IMR-90 (cell line): ENCODE measurements at regions not wholly inside any gene's neighbourhood (a gene's known extent, or its start where the extent isn't known, plus 50 kb on each side); places are given as distances from the start of the nearest gene placed in this dataset.
A peak's percentile ranks its signal among the peaks of the same experiment; 100 is the strongest.

Experiments
- ATAC-seq: fragments of 200-7000 bp; cut with Tn5 transposase; 2 replicates; pipeline ENCODE4 v1.9.1; 2020; ENCODE audit warnings: low read depth, mild to moderate bottlenecking, moderate library complexity
- BruUV-seq: library from RNA; stranded (reverse); fragments of 400-500 nt; replicated peaks from 2 replicates; lab custom pipeline; 2021; lab: Mats Ljungman, UMichigan
- CTCF ChIA-PET: fragments of 300-600 bp; formaldehyde crosslinking; extraction: SDS; loops from one replicate; lab custom pipeline; 2021; ENCODE audit warnings: antibody characterized with exemption; lab: Yijun Ruan, JAX
- POLR2A ChIA-PET: fragments of 300-600 bp; sonication (Branson Sonifier 250); formaldehyde crosslinking; loops from one replicate; lab custom pipeline; 2022; ENCODE audit warnings: antibody characterized with exemption; ENCODE audit not compliant: unreplicated experiment; lab: Charles Lee
- DNase-seq: peaks from one replicate; pipeline ENCODE4 v3.0.0; 2013
- H2AFZ ChIP-seq: replicated peaks from 2 replicates; pipeline ENCODE3; 2013; ENCODE audit warnings: low read length, mild to moderate bottlenecking; ENCODE audit not compliant: poor library complexity
- H2AK5ac ChIP-seq: 2 replicates; pipeline ENCODE4 v1.6.1; 2013; ENCODE audit warnings: low read depth, low read length, inconsistent platforms
- H2AK9ac ChIP-seq: replicated peaks from 2 replicates; pipeline ENCODE3; 2013; ENCODE audit warnings: mild to moderate bottlenecking, low read depth, low read length, moderate library complexity; ENCODE audit not compliant: poor library complexity
- H2BK120ac ChIP-seq: 2 replicates; pipeline ENCODE4 v1.6.1; 2013; ENCODE audit warnings: low read depth, low read length, inconsistent platforms
- H2BK15ac ChIP-seq: 3 replicates; pipeline ENCODE4 v1.6.1; 2013; ENCODE audit warnings: low read depth, low read length, inconsistent platforms
- H2BK20ac ChIP-seq: 2 replicates; pipeline ENCODE4 v1.6.1; 2013; ENCODE audit warnings: low read depth, mild to moderate bottlenecking, inconsistent platforms, low read length, moderate library complexity
- H2BK5ac ChIP-seq: 2 replicates; pipeline ENCODE4 v1.6.1; 2013; ENCODE audit warnings: mild to moderate bottlenecking, low read depth, low read length, inconsistent platforms; ENCODE audit not compliant: poor library complexity, severe bottlenecking
- H3K14ac ChIP-seq: replicated peaks from 2 replicates; pipeline ENCODE4 v1.6.1; 2013; ENCODE audit warnings: low read depth, low read length, inconsistent platforms
- H3K18ac ChIP-seq: 2 replicates; pipeline ENCODE4 v1.6.1; 2013; ENCODE audit warnings: low read depth, low read length, control low read depth
- H3K23ac ChIP-seq: 2 replicates; pipeline ENCODE4 v1.6.1; 2013; ENCODE audit warnings: low read depth, low read length, inconsistent platforms
- H3K27ac ChIP-seq: 2 replicates; pipeline ENCODE4 v1.5.1; 2013; ENCODE audit warnings: mild to moderate bottlenecking, control low read depth, low read length; ENCODE audit not compliant: insufficient read depth
- H3K27me3 ChIP-seq: 2 replicates; pipeline ENCODE4 v1.6.1; 2013; ENCODE audit warnings: low read length; ENCODE audit not compliant: control insufficient read depth, insufficient read depth
- H3K36me3 ChIP-seq: 2 replicates; pipeline ENCODE4 v1.6.1; 2013; ENCODE audit warnings: low read length, mixed read lengths; ENCODE audit not compliant: control insufficient read depth, insufficient read depth
- H3K4ac ChIP-seq: 2 replicates; pipeline ENCODE4 v1.6.1; 2013; ENCODE audit warnings: low read depth, low read length, inconsistent platforms
- H3K4me1 ChIP-seq: 2 replicates; pipeline ENCODE4 v1.6.1; 2013; ENCODE audit warnings: low read length, mixed read lengths; ENCODE audit not compliant: control insufficient read depth, insufficient read depth
- H3K4me2 ChIP-seq: 2 replicates; pipeline ENCODE4 v1.6.1; 2013; ENCODE audit warnings: low read depth, mild to moderate bottlenecking, control low read depth, low read length, moderate library complexity
- H3K4me3 ChIP-seq: 2 replicates; pipeline ENCODE4 v1.5.1; 2013; ENCODE audit warnings: low read depth, mild to moderate bottlenecking, control low read depth, low read length, moderate library complexity; ENCODE audit not compliant: insufficient read depth
- H3K56ac ChIP-seq: 2 replicates; pipeline ENCODE4 v1.6.1; 2013; ENCODE audit warnings: low read length, inconsistent platforms; ENCODE audit not compliant: insufficient read depth; ENCODE audit errors: extremely low read depth
- H3K79me1 ChIP-seq, 2 experiments: 2 replicates each; pipeline ENCODE4 v1.6.1; 2013; ENCODE audit warnings: low read length in 2 of 2, inconsistent platforms in 1 of 2, low read depth in 1 of 2
- H3K9ac ChIP-seq: 2 replicates; pipeline ENCODE4 v1.6.1; 2013; ENCODE audit warnings: low read depth, low read length, control low read depth
- H3K9me1 ChIP-seq: 2 replicates; pipeline ENCODE4 v1.6.1; 2013; ENCODE audit warnings: low read length, inconsistent platforms; ENCODE audit not compliant: insufficient read depth
- H3K9me3 ChIP-seq: 2 replicates; pipeline ENCODE4 v1.6.1; 2013; ENCODE audit warnings: low read length; ENCODE audit not compliant: control insufficient read depth, insufficient read depth
- H4K20me1 ChIP-seq: 2 replicates; pipeline ENCODE4 v1.6.1; 2013; ENCODE audit warnings: low read length, inconsistent platforms; ENCODE audit not compliant: insufficient read depth
- H4K5ac ChIP-seq: 2 replicates; pipeline ENCODE4 v1.6.1; 2013; ENCODE audit warnings: mild to moderate bottlenecking, low read depth, low read length, control low read depth
- H4K8ac ChIP-seq, 2 experiments: 2 replicates each; pipeline ENCODE4 v1.6.1; 2013; ENCODE audit warnings: low read depth in 2 of 2, low read length in 2 of 2, control low read depth in 1 of 2, inconsistent platforms in 1 of 2
- H4K91ac ChIP-seq: 2 replicates; pipeline ENCODE4 v1.6.1; 2013; ENCODE audit warnings: low read depth, low read length, inconsistent platforms; ENCODE audit not compliant: insufficient read depth
- BHLHE40 ChIP-seq: fragments of 150-350 bp; IDR thresholded peaks from 2 replicates; pipeline ENCODE4 v1.6.1; 2016; ENCODE audit warnings: mild to moderate bottlenecking, low read depth, low read length
- CEBPB ChIP-seq: IDR thresholded peaks from 2 replicates; pipeline ENCODE4 v1.6.1; 2012; ENCODE audit warnings: low read depth, low read length, improper control_type of control experiment
- CHD1 ChIP-seq: IDR thresholded peaks from 2 replicates; pipeline ENCODE4 v1.6.1; 2012; ENCODE audit warnings: low read depth, low read length, improper control_type of control experiment
- FOS ChIP-seq: fragments of 150-350 bp; IDR thresholded peaks from 2 replicates; pipeline ENCODE4 v1.6.1; 2016; ENCODE audit warnings: low read depth, low read length
- MXI1 ChIP-seq: IDR thresholded peaks from 2 replicates; pipeline ENCODE4 v1.6.1; 2012; ENCODE audit warnings: low read depth, mild to moderate bottlenecking, low read length, moderate library complexity, borderline replicate concordance
- RAD21 ChIP-seq: IDR thresholded peaks from 2 replicates; pipeline ENCODE4 v1.6.1; 2012; ENCODE audit warnings: low read length, improper control_type of control experiment
- SMC3 ChIP-seq: fragments of 150-350 bp; IDR thresholded peaks from 2 replicates; pipeline ENCODE4 v1.6.1; 2016; ENCODE audit warnings: low read depth, mild to moderate bottlenecking, antibody characterized with exemption, low read length, moderate library complexity
- USF2 ChIP-seq: fragments of 150-350 bp; IDR thresholded peaks from 2 replicates; pipeline ENCODE4 v1.6.1; 2017; ENCODE audit warnings: mild to moderate bottlenecking, antibody characterized with exemption, low read length, low read depth
- WGBS, 2 experiments: methylation state at CpG; one replicate each; pipeline versions ENCODE4 v1.1.5 to v1.1.7; 2013; ENCODE audit warnings: missing lambda C conversion rate in 2 of 2; ENCODE audit not compliant: insufficient read length in 1 of 2; ENCODE audit errors: extremely low coverage in 2 of 2; 5-methylcytosine and 5-hydroxymethylcytosine counted together
- dilution Hi-C: fragments of 300-500 bp; cut with HindIII; formaldehyde crosslinking; loops from one replicate; pipeline ENCODE4 v1.14.3; 2018; ENCODE audit warnings: low sequenced_read_pairs; ENCODE audit not compliant: unreplicated experiment
- in situ Hi-C: fragments of 300-500 bp; cut with MboI; formaldehyde crosslinking; loops from 3 replicates; pipeline ENCODE4 v1.14.3; 2019; ENCODE audit warnings: low sequenced_read_pairs, inconsistent platforms, mixed read lengths
- intact Hi-C: fragments of 100-400 bp; cut with micrococcal nuclease; formaldehyde crosslinking; loops from 2 replicates; pipeline ENCODE4 v1.10.0; 2022
- TF ChIP-seq, protein P1 (sequence below): conservative IDR thresholded peaks from 2 replicates; pipeline ENCODE4 v1.5.1; 2012; ENCODE audit warnings: mild to moderate bottlenecking, low read depth, low read length, improper control_type of control experiment

DNA sequence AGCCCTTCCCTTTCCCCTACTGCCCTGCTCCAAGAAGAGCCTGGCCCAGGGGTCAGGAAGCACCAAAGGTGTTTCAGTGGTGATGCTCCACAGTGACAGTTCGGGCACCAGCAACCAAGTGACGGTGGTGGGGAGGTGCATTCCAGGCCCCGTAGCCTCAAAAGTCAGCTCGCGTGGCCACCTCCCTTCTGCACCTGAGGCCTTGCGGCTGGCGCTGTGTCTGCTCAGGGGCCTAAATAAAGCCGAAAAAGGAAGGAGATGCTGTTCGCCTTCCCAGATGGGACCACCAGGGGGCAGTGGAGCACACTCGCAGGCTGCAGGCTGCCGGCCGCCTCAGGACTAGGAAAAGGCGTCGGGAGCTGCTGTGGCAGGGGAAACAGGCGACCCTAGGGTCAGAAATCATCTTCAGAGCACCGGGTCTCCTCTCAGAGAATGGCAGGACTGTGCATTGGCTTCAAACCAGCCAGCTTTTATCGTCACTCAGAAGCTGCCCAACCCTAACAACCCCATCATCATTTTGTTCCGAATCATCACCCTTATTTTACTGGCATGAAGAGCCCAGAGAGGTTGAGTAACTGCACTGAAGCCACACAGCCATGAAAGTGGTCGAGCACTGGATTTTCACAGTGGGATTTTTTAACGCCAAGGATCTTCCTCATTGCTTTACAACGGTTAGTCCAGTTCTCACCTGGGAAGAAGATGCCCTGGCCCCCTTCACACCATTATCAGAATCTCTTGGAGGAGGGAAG, 213.0 kb upstream of the CELF4 start:
- H3K4ac ChIP-seq = no peak overlapping the region
- intact Hi-C loops = no loop called here
- no peak overlapping the region for H3K27ac ChIP-seq
- no peak overlapping the region for H3K4me3 ChIP-seq
- H2AK5ac ChIP-seq = no peak overlapping the region
- H2BK15ac ChIP-seq = no peak overlapping the region
- H3K36me3 ChIP-seq = no peaks in the 10 kb centered on the region
- no peak overlapping the region for H3K14ac ChIP-seq
- no peak overlapping the region for H4K8ac ChIP-seq
- dilution Hi-C loops = no loop called here
- ChIA-PET CTCF (no interaction called here), POLR2A (no interaction called here)
- peak; percentile 35; the same call in 1 of the 2 replicates for ATAC-seq
- no peak for DNase-seq
- no peak overlapping the region for H2BK120ac ChIP-seq
- H3K23ac ChIP-seq = no peak overlapping the region
- no peak overlapping the region for H3K9ac ChIP-seq
- H3K56ac ChIP-seq = no peak overlapping the region
- WGBS, 2 experiments = 8% methylated on average over 5 of the region's 21 CpGs; no CpG with 5 or more reads in 1 of the 2 experiments
- no peak overlapping the region for H4K5ac ChIP-seq
- H3K9me1 ChIP-seq = no peaks in the 10 kb centered on the region
- H2AFZ ChIP-seq = no peak overlapping the region
- no peak overlapping the region for H3K4me2 ChIP-seq
- no peaks in the 10 kb centered on the region for H3K27me3 ChIP-seq
- no peak overlapping the region for H4K91ac ChIP-seq
- H4K20me1 ChIP-seq = no peaks in the 10 kb centered on the region
- H2BK5ac ChIP-seq = no peak overlapping the region
- BruUV-seq = no TSS peak
- no peaks in the 10 kb centered on the region for H3K79me1 ChIP-seq
- H3K4me1 ChIP-seq = no peaks in the 10 kb centered on the region
- no peak overlapping the region for H3K18ac ChIP-seq
- in situ Hi-C loops = no loop called here
- H2AK9ac ChIP-seq = no peak overlapping the region
- H2BK20ac ChIP-seq = no peak overlapping the region
- peaks cover 23% of the 10 kb centered on the region; the same call in 1 of the 2 replicates for H3K9me3 ChIP-seq
- no peak for TF ChIP-seq MXI1
- peak; percentile 47 for TF ChIP-seq SMC3
- TF ChIP-seq CHD1 = no peak
- TF ChIP-seq CEBPB = no peak
- TF ChIP-seq BHLHE40 = no peak
- TF ChIP-seq, protein P1, sequence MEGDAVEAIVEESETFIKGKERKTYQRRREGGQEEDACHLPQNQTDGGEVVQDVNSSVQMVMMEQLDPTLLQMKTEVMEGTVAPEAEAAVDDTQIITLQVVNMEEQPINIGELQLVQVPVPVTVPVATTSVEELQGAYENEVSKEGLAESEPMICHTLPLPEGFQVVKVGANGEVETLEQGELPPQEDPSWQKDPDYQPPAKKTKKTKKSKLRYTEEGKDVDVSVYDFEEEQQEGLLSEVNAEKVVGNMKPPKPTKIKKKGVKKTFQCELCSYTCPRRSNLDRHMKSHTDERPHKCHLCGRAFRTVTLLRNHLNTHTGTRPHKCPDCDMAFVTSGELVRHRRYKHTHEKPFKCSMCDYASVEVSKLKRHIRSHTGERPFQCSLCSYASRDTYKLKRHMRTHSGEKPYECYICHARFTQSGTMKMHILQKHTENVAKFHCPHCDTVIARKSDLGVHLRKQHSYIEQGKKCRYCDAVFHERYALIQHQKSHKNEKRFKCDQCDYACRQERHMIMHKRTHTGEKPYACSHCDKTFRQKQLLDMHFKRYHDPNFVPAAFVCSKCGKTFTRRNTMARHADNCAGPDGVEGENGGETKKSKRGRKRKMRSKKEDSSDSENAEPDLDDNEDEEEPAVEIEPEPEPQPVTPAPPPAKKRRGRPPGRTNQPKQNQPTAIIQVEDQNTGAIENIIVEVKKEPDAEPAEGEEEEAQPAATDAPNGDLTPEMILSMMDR = peak; percentile 62
- no peak for TF ChIP-seq FOS
- TF ChIP-seq USF2 = no peak
- peak; percentile 55 for TF ChIP-seq RAD21
